ENCODE measurements at regions not wholly inside any gene's neighbourhood (a gene's known extent, or its start where the extent isn't known, plus 50 kb on each side); places are given as distances from the start of the nearest gene placed in this dataset.

- POLR2A ChIA-PET: no interaction called here
- H3K9me3 ChIP-seq (ENCODE audit: control extremely low read depth in 1 of 3, control insufficient read depth in 2 of 3, insufficient read depth in 1 of 3, low read length in 2 of 3): peaks cover 0 to 8% (median 2%) of the 10 kb centered on the region in 3 donors
- no peaks in the 10 kb centered on the region for H3K27me3 ChIP-seq (replicated peaks in 1 of 4; ENCODE audit: control extremely low read depth in 1 of 4, control insufficient read depth in 3 of 4, insufficient read depth in 4 of 4, low read length in 3 of 4)
- H3K27me3 Mint-ChIP-seq: no peaks in the 10 kb centered on the region
- no peak overlapping the region for H3K4me2 ChIP-seq (replicated peaks; ENCODE audit: low read depth, low read length, poor library complexity, severe bottlenecking)
- no peak overlapping the region for H3K4me3 ChIP-seq (ENCODE audit: control extremely low read depth in 1 of 5, extremely low read depth in 1 of 5, insufficient read depth in 1 of 5, low read depth in 2 of 5, low read length in 4 of 5)
- H3K79me2 ChIP-seq (ENCODE audit: control insufficient read depth, insufficient read depth, low read length): no peaks in the 10 kb centered on the region
- no peak overlapping the region for H2AFZ ChIP-seq (ENCODE audit: insufficient read depth, low read depth, low read length, poor library complexity, severe bottlenecking)
- DNase-seq (no peak), ATAC-seq (ENCODE audit: low read depth) (no peak)
- peaks cover 10% of the 10 kb centered on the region for H3K9me3 Mint-ChIP-seq (ENCODE audit: insufficient read depth)
- intact Hi-C loops (cut with micrococcal nuclease): no loop called here
- H3K9ac ChIP-seq (ENCODE audit: low read length): no peak overlapping the region
- H4K20me1 ChIP-seq (ENCODE audit: control insufficient read depth, insufficient read depth, low read length, poor library complexity, severe bottlenecking): no peaks in the 10 kb centered on the region
- no peaks in the 10 kb centered on the region for H3K4me1 Mint-ChIP-seq
- no peak overlapping the region for H3K27ac Mint-ChIP-seq
- H3K4me1 ChIP-seq (ENCODE audit: control insufficient read depth in 2 of 2, insufficient read depth in 2 of 2, low read length in 2 of 2): no peaks in the 10 kb centered on the region
- no peaks in the 10 kb centered on the region for H3K36me3 ChIP-seq (replicated peaks in 1 of 2; ENCODE audit: control extremely low read depth in 1 of 2, control insufficient read depth in 1 of 2, extremely low read depth in 1 of 2, insufficient read depth in 2 of 2, low read length in 1 of 2)
- no peak overlapping the region for H3K27ac ChIP-seq (ENCODE audit: low read length in 2 of 2)
- TF ChIP-seq, protein P1, sequence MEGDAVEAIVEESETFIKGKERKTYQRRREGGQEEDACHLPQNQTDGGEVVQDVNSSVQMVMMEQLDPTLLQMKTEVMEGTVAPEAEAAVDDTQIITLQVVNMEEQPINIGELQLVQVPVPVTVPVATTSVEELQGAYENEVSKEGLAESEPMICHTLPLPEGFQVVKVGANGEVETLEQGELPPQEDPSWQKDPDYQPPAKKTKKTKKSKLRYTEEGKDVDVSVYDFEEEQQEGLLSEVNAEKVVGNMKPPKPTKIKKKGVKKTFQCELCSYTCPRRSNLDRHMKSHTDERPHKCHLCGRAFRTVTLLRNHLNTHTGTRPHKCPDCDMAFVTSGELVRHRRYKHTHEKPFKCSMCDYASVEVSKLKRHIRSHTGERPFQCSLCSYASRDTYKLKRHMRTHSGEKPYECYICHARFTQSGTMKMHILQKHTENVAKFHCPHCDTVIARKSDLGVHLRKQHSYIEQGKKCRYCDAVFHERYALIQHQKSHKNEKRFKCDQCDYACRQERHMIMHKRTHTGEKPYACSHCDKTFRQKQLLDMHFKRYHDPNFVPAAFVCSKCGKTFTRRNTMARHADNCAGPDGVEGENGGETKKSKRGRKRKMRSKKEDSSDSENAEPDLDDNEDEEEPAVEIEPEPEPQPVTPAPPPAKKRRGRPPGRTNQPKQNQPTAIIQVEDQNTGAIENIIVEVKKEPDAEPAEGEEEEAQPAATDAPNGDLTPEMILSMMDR (IDR thresholded peaks at IDR 0.05): no peak
- no CpG with 5 or more reads among the region's 2 CpGs for WGBS (ENCODE audit: insufficient coverage)
- H3K4me3 Mint-ChIP-seq: no peak overlapping the region
- CTCF ChIA-PET: no interaction called here
Measured at GRCh38 chr15:46622851-46623250, 988.0 kb downstream of the SQOR start.

DNA sequence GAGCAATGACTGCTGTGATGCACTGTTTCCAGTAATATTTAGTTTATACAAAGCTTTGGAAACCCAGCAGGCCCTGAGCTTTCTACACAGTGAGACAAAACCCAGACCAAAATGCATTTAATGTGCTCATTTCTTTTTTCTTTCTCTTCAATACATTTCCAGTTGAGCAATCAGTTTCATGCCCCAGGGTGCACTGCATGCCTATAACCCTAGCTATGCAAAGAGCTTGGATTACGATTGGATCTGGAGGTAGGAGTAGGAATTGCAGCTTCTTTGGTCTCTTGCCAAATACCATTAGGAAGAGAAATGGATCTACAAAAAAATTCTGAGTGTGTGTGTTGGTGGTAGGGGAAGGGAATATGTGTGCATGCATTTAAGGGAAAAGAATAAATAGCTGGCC lies 1001.4 kb downstream of the SQOR start:
- ATAC-seq (ENCODE audit: low read depth): no peak
- DNase-seq: no peak
- WGBS (ENCODE audit: insufficient coverage): 100% methylated on average over 1 of the region's 1 CpG

More for the DNA sequence above, 1001.4 kb downstream of the SQOR start:
- H3K27me3 Mint-ChIP-seq: no peaks in the 10 kb centered on the region
- H3K4me1 ChIP-seq (ENCODE audit: control insufficient read depth in 2 of 2, insufficient read depth in 2 of 2, low read length in 2 of 2): no peaks in the 10 kb centered on the region
- no peaks in the 10 kb centered on the region for H4K20me1 ChIP-seq (ENCODE audit: control insufficient read depth, insufficient read depth, low read length, poor library complexity, severe bottlenecking)
- no peaks in the 10 kb centered on the region for H3K4me1 Mint-ChIP-seq
- no peak overlapping the region for H3K4me2 ChIP-seq (replicated peaks; ENCODE audit: low read depth, low read length, poor library complexity, severe bottlenecking)
- H3K9ac ChIP-seq (ENCODE audit: low read length): no peak overlapping the region
- H3K27ac Mint-ChIP-seq: no peak overlapping the region
- H3K9me3 Mint-ChIP-seq (ENCODE audit: insufficient read depth): no peaks in the 10 kb centered on the region
- H3K36me3 ChIP-seq (replicated peaks in 1 of 2; ENCODE audit: control extremely low read depth in 1 of 2, control insufficient read depth in 1 of 2, extremely low read depth in 1 of 2, insufficient read depth in 2 of 2, low read length in 1 of 2): no peaks in the 10 kb centered on the region
- intact Hi-C loops (cut with micrococcal nuclease): no loop called here
- POLR2A ChIA-PET: no interaction called here
- H3K4me3 ChIP-seq (ENCODE audit: control extremely low read depth in 1 of 5, extremely low read depth in 1 of 5, insufficient read depth in 1 of 5, low read depth in 2 of 5, low read length in 4 of 5): no peak overlapping the region
- CTCF ChIA-PET: no interaction called here
- no peaks in the 10 kb centered on the region for H3K27me3 ChIP-seq (replicated peaks in 1 of 4; ENCODE audit: control extremely low read depth in 1 of 4, control insufficient read depth in 3 of 4, insufficient read depth in 4 of 4, low read length in 3 of 4)
- TF ChIP-seq EZH2 (IDR thresholded peaks at IDR 0.05; ENCODE audit: borderline replicate concordance, insufficient read depth, low read depth, low read length, poor library complexity, severe bottlenecking): no peak
- H3K79me2 ChIP-seq (ENCODE audit: control insufficient read depth, insufficient read depth, low read length): no peaks in the 10 kb centered on the region
- H2AFZ ChIP-seq (ENCODE audit: insufficient read depth, low read depth, low read length, poor library complexity, severe bottlenecking): no peak overlapping the region
- H3K27ac ChIP-seq (ENCODE audit: low read length in 2 of 2): no peak overlapping the region
- no peak overlapping the region for H3K4me3 Mint-ChIP-seq
- no peaks in the 10 kb centered on the region for H3K9me3 ChIP-seq (ENCODE audit: control extremely low read depth in 1 of 3, control insufficient read depth in 2 of 3, insufficient read depth in 1 of 3, low read length in 2 of 3)

Measured in B cell (primary cell).